GM21360 (cell line): ENCODE measurements at regions not wholly inside any gene's neighbourhood (a gene's known extent, or its start where the extent isn't known, plus 50 kb on each side); places are given as distances from the start of the nearest gene placed in this dataset.

Source experiments
- ATAC-seq: cut with Tn5 transposase; IDR thresholded peaks from one replicate; pipeline ENCODE4 v1.9.1; 2021; ENCODE audit warnings: mild to moderate bottlenecking, moderate library complexity; ENCODE audit not compliant: unreplicated experiment

DNA sequence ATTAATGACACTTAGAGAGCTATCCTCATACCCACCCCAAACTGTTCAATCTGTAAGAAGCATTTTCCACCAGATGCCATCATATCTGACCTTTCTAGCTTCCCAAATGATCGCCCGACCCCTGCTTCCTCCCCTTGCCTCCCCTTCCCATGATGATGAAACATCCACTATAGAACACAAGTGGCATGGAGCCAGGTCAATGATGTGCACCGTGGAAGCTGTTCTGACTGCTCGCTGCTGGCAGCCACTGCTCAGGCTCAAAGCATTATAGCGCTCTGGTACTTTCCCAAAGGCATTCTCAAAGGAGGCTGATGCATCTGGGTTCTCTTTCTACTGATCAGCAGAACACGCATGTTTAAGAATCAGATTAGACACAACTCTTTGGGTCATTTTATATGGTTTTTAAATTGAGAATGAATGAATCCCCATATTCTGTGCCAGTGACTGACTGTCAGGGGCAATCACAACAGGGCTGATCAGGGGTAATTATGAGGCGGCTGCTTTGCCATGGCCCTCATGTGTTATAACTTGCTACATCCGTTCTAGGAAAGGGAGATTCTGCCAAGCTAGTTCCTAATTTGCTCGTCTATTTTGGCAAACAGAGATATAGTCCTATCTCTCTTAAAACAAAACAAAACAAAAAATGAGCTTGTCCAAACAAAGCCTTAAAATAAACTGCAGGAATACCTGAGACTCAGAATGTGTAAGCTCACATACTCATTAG, 343.7 kb downstream of the ENC1 start:
- no peak for ATAC-seq

- ATAC-seq: no peak
These were observed 344.9 kb downstream of the ENC1 start for GRCh38 chr5:74295676-74296075.

- no peak for ATAC-seq
These were observed 345.4 kb downstream of the ENC1 start for GRCh38 chr5:74295141-74295540.

- ATAC-seq: peak; percentile 65
These were observed 346.3 kb downstream of the ENC1 start for GRCh38 chr5:74294231-74294705.

- ATAC-seq: no peak
These were observed 347.3 kb downstream of the ENC1 start for GRCh38 chr5:74293182-74293581.

DNA sequence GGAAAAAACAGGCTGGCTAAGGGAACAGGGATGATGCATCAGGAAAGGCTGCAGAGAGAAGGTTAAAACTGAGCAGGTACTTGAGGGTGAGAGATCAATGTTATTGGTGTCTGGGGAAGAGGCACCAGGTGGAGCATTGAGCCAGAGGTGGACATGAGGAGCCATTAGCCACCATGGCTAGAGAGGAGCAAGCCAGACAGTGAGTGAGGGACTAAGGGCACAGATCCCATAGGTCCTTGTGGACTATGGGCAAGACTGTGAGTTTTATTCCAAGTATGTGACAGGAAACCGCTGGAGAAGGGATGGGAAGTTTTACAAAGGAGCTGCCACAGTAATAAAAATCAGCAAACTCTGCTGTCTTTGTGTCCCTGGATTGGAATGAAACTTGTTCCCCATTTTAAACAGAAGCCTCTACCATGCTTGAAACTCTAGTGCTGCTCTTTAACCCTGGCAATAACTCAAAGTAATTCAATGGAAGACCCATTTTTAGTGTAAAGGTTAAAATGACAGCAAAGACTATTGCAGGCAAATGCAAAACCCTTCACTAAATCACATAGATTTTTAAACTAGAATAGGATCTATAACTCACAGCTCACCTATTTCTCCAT, 349.8 kb downstream of the ENC1 start:
- ATAC-seq: no peak

DNA sequence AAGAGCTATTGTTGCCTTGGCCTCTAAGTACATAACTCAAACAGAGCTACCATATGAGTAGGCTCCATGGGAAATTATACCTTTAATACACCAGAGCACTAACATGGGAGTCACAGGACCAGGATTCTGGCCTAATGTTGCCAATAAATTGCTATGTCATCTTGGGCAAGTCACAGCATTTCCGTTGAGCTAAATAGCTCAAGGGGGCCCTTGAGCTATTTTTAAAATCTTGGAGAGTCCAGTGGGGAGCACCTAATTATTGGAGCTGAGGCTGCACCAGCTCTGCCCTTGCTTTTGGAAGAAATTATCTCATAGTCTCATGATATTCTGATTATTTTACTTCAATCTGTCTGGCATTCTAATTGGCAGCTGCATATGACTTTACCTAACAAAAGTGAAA, 350.8 kb downstream of the ENC1 start:
- ATAC-seq: no peak

DNA sequence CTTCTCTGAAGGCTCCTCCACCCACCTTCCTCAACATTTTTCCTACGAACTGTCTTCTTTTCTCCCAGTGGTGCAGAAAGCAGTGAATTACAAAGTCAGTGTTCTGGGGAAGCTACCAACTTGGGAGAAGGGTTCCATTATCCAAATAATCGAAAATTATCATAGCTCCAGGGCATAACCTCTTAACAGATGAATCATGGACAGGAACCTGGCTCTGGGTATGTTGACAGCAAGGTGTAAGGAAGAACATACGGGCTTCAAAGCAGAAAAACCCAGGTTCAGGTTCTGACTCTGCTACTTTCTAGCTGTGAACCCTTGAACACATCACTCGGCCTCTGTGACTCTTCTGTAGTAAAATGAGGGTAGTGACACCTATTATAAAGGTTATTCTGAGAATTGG, 351.3 kb downstream of the ENC1 start:
- ATAC-seq: no peak

- no peak for ATAC-seq
These were observed 351.9 kb downstream of the ENC1 start for GRCh38 chr5:74288448-74289108.

GRCh38 chr5:74288038-74288437, 352.5 kb downstream of the ENC1 start:
- ATAC-seq: no peak

- no peak for ATAC-seq
These were observed 353.5 kb downstream of the ENC1 start for GRCh38 chr5:74286734-74287695.

DNA sequence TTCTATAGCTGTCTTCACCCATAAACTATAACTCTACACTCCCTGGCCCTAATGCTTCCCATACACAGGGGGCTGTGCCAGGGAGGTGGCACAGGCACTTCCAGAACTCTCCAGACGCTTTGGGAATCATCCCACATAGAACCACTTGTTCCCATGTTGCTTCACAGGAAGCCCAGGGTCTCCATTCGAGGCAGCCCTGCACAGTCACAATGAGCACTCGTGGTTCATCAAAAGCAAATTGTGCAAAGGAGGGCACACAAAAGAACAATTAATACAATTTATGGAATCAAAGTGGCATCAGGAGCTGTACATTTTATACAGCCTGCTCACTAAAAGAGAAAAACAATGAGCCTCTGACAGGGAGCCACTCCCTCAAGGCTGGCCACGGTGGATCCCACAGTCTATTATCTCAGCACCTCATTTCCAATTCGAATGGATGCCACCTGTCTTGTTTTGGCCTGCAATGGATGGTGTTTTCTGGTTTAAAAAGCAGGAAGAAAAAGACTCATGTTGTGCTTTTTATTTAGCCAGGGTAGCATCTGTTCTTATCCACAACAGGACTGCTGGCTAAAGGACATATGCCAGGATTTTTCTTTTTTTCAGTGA, 354.8 kb downstream of the ENC1 start:
- ATAC-seq: no peak

- ATAC-seq: no peak
These were observed 358.0 kb downstream of the ENC1 start for GRCh38 chr5:74282490-74282889.

- ATAC-seq: no peak
These were observed 359.4 kb downstream of the ENC1 start for GRCh38 chr5:74281166-74281565.

DNA sequence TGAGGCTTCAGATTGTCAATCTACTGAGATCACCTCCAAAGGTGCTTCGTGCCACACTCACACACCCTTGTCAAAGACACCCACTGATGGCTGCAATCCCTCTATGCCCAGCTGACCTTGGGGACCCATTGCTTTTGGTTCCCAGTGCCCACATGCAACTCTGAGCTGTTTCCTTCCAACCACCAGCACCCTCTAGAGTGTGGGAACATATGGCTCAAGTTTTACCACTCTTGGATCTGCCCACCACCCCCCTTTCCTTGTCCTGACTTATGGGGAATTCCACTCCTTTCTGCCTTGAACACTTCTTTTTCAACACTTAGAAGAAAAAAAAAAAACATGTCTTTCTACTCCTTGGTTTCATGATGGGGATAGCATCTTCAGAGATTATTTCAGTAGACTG, 360.2 kb downstream of the ENC1 start:
- no peak for ATAC-seq

DNA sequence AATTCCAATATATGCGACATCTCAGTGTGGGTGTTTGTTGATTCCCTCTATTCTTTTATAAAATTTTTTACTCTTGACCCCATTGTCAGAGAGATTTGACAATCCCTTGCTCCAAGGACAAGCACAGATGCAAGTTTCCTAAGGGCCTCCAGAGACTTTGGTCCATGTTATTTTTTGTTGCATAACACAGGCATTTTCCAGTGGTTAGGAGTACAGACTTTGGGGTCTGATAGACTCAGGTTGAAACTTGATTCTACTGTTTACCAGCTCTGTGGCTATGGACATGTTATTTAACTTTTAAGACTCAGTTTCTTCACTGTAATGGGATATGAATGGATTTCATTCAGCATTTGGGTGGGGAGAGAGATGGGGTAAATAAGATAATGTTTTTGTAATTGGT, 361.3 kb downstream of the ENC1 start:
- ATAC-seq: no peak

GRCh38 chr5:74277418-74277817, 363.1 kb downstream of the ENC1 start:
- ATAC-seq: no peak

DNA sequence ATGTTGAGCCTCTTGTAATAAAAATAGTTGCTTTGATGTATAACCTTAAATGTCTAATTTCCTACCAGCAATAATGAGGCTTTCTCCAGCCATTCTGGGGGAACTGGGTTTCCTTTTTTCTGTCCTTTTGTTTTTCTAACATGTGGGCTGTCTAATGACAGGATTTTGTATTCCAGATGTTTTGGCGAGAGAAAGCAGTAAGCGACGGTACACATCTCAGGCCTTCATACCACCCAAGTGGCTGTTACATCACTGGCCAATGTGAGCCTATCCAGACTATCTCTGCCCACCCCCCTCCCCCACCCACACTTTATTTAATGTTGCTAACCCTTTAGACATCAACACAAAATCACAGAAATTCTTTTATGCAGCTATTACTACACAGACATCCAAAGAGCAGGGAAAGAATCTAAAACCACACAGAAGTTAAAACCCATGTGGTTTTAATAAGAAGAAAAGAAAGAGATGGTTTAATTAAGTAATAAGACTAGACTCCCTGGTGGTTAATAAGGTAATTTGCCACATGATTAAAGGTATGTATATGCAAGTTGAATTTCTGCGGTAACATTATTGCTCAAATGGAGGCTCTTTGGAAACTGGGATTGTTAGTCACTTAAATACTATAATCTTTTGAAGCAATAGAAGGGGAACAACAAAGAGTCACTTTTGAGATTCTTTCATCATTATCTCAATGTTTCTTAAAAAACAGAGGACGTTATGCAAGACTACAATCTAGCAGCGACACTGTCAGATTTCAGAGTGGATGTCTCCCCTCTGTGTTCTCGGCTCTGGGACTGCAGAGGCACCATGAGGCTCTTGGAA, 365.1 kb downstream of the ENC1 start:
- no peak for ATAC-seq

GRCh38 chr5:74274326-74274725, 366.2 kb downstream of the ENC1 start:
- ATAC-seq: no peak
